Trophoblast cell (in vitro differentiated cells and primary cell): ENCODE measurements at regions not wholly inside any gene's neighbourhood (a gene's known extent, or its start where the extent isn't known, plus 50 kb on each side); places are given as distances from the start of the nearest gene placed in this dataset.

Experiments
- DNase-seq, 2 donors: peaks; one replicate each; pipeline ENCODE4 v3.0.0-alpha.2; 2016
- H2AFZ ChIP-seq: 2 replicates; pipeline ENCODE4 v1.6.1; 2013; ENCODE audit warnings: low read length, moderate library complexity, mild to moderate bottlenecking; ENCODE audit not compliant: insufficient read depth, poor library complexity
- H2AK5ac ChIP-seq: 2 replicates; pipeline ENCODE4 v1.6.1; 2013; ENCODE audit warnings: mild to moderate bottlenecking, low read length
- H2BK120ac ChIP-seq: 2 replicates; pipeline ENCODE4 v1.6.1; 2013; ENCODE audit warnings: low read length, mild to moderate bottlenecking, moderate library complexity; ENCODE audit not compliant: insufficient read depth, poor library complexity
- H2BK12ac ChIP-seq: 2 replicates; pipeline ENCODE4 v1.6.1; 2013; ENCODE audit warnings: mild to moderate bottlenecking, low read length, moderate library complexity
- H2BK5ac ChIP-seq: 2 replicates; pipeline ENCODE4 v1.6.1; 2013; ENCODE audit warnings: low read length, low read depth, moderate library complexity, mild to moderate bottlenecking; ENCODE audit not compliant: poor library complexity
- H3K14ac ChIP-seq: 2 replicates; pipeline ENCODE4 v1.6.1; 2013; ENCODE audit warnings: mild to moderate bottlenecking, low read length
- H3K18ac ChIP-seq: 2 replicates; pipeline ENCODE4 v1.6.1; 2013; ENCODE audit warnings: mild to moderate bottlenecking, low read length
- H3K23ac ChIP-seq: 2 replicates; pipeline ENCODE4 v1.6.1; 2013; ENCODE audit warnings: low read length
- H3K27ac ChIP-seq: 2 replicates; pipeline ENCODE4 v1.5.1; 2013; ENCODE audit warnings: low read depth, mild to moderate bottlenecking, inconsistent platforms, low read length, moderate library complexity
- H3K27me3 ChIP-seq: 2 replicates; pipeline ENCODE4 v1.6.1; 2013; ENCODE audit warnings: inconsistent platforms, mild to moderate bottlenecking, low read length, moderate library complexity; ENCODE audit not compliant: insufficient read depth
- H3K36me3 ChIP-seq, 2 experiments: 1 replicate in 1 of 2; 2 replicates in 1 of 2; pipeline ENCODE4 v1.6.1; 2013; ENCODE audit warnings: low read length in 2 of 2, mild to moderate bottlenecking in 2 of 2, moderate library complexity in 1 of 2; ENCODE audit not compliant: insufficient read depth in 2 of 2, control insufficient read depth in 1 of 2
- H3K4ac ChIP-seq: 2 replicates; pipeline ENCODE4 v1.6.1; 2013; ENCODE audit warnings: low read depth, mild to moderate bottlenecking, low read length, moderate library complexity
- H3K4me1 ChIP-seq, 2 experiments: 1 replicate in 1 of 2; 2 replicates in 1 of 2; pipeline ENCODE4 v1.6.1; 2013; ENCODE audit warnings: low read length in 2 of 2, mild to moderate bottlenecking in 2 of 2, moderate library complexity in 1 of 2; ENCODE audit not compliant: insufficient read depth in 2 of 2, control insufficient read depth in 1 of 2
- H3K4me2 ChIP-seq: 2 replicates; pipeline ENCODE4 v1.6.1; 2013; ENCODE audit warnings: inconsistent platforms, mild to moderate bottlenecking, low read length, moderate library complexity
- H3K4me3 ChIP-seq: 2 replicates; pipeline ENCODE4 v1.5.1; 2013; ENCODE audit warnings: mild to moderate bottlenecking, low read depth, low read length, inconsistent platforms
- H3K79me1 ChIP-seq: one replicate; pipeline ENCODE4 v1.6.1; 2013; ENCODE audit warnings: low read length
- H3K79me2 ChIP-seq: 2 replicates; pipeline ENCODE4 v1.6.1; 2013; ENCODE audit warnings: low read length, mild to moderate bottlenecking; ENCODE audit not compliant: control insufficient read depth, insufficient read depth, poor library complexity
- H3K9ac ChIP-seq: 2 replicates; pipeline ENCODE4 v1.6.1; 2013; ENCODE audit warnings: mild to moderate bottlenecking, low read length
- H3K9me3 ChIP-seq: 2 replicates; pipeline ENCODE4 v1.6.1; 2013; ENCODE audit warnings: low read depth, mild to moderate bottlenecking, control low read depth, inconsistent platforms, low read length; ENCODE audit not compliant: insufficient read depth
- H4K12ac ChIP-seq: 2 replicates; pipeline ENCODE4 v1.6.1; 2013; ENCODE audit warnings: low read depth, mild to moderate bottlenecking, low read length, moderate library complexity
- H4K8ac ChIP-seq: 2 replicates; pipeline ENCODE4 v1.6.1; 2013; ENCODE audit warnings: low read depth, mild to moderate bottlenecking, low read length, moderate library complexity
- H4K91ac ChIP-seq: one replicate; pipeline ENCODE4 v1.6.1; 2013; ENCODE audit warnings: low read depth, mild to moderate bottlenecking, low read length, moderate library complexity
- WGBS: extraction: QIAGEN DNeasy Blood & Tissue Kit; methylation state at CpG from one replicate; pipeline ENCODE4 v1.1.7; 2013; ENCODE audit warnings: missing lambda C conversion rate; ENCODE audit not compliant: insufficient read length, insufficient coverage; ENCODE audit errors: extremely low coverage; 5-methylcytosine and 5-hydroxymethylcytosine counted together

DNA sequence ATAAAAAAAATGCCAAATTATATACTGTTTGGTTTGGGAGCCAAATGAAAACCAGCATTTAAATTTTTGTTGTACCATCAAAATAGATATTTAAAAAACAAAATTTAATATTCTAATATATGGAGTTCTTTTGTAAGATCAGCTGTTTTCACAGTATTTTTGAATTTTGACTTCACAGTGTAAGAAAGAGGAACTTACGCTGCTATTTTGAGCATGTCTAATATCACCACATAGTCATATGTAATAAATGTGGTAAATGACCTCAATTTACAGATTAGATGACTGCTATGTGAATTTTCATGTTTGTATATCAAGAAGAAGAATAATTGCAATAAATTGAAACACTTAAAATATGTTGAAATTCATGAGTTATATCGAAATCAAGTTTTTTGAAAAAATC, 189.6 kb downstream of the ARRDC4 start:
- no peak overlapping the region for H3K4me3 ChIP-seq
- H2AFZ ChIP-seq, result no peak overlapping the region
- H3K27ac ChIP-seq, result no peak overlapping the region
- no peaks in the 10 kb centered on the region for H3K4me1 ChIP-seq
- H3K18ac ChIP-seq, result no peak overlapping the region
- no peak overlapping the region for H3K4me2 ChIP-seq
- no peak for DNase-seq
- no peak overlapping the region for H3K23ac ChIP-seq
- no peak overlapping the region for H3K9ac ChIP-seq
- no peak overlapping the region for H3K4ac ChIP-seq
- H2BK120ac ChIP-seq, result no peak overlapping the region
- no peak overlapping the region for H4K8ac ChIP-seq
- H3K14ac ChIP-seq, result no peak overlapping the region
- H3K79me1 ChIP-seq, result no peaks in the 10 kb centered on the region
- no CpG with 5 or more reads among the region's 2 CpGs for WGBS
- no peaks in the 10 kb centered on the region for H3K79me2 ChIP-seq
- no peak overlapping the region for H4K91ac ChIP-seq
- no peaks in the 10 kb centered on the region for H3K9me3 ChIP-seq
- H3K27me3 ChIP-seq, result no peaks in the 10 kb centered on the region
- H2BK5ac ChIP-seq, result no peak overlapping the region
- H3K36me3 ChIP-seq, result no peaks in the 10 kb centered on the region
- no peak overlapping the region for H2BK12ac ChIP-seq
- H4K12ac ChIP-seq, result no peak overlapping the region
- H2AK5ac ChIP-seq, result no peak overlapping the region

DNA sequence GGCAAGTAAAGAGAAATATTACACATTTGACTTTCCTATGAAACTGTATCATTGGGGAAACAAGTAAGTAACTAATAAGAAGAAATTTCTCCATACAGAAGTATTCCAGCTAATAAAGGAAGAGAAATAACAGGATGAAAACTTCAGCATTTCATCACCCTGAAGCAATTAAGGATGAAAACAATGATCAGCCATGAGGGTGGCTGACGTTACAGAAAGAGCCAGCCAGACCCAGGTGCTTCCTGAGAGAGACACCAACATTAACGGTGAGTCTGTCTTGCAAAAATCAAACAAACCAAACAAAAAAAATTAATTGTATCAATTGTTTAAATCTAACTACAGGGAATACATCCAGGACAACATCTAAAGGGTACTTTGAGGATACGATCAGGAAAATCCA, 190.0 kb downstream of the ARRDC4 start:
- H3K4ac ChIP-seq, result no peak overlapping the region

DNA sequence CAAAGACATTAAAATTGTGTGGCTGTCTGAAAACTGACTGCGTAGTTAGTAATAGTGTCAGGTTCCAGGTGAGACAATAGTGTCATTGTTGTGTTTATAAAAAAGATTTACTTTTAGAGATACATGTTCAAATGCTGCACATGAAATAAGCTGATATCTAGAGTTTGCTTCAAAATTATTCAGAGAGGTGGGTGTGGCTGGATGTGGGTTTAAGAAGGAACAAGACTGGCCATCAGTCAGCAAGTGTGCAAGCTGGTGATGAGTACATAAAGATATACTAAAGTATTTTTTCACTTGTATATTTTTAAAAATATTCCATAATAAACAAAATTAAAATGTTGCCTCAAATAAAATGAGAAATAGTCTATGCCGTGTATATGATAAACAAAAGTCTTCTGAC, 190.6 kb downstream of the ARRDC4 start:
- Histone ChIP-seq H3K27me3 (no peaks in the 10 kb centered on the region), H3K4ac (no peak overlapping the region), H2BK120ac (no peak overlapping the region), H4K8ac (no peak overlapping the region), H3K9me3 (no peaks in the 10 kb centered on the region), H2BK12ac (no peak overlapping the region), H2AFZ (no peak overlapping the region), H2AK5ac (no peak overlapping the region), H3K36me3 (no peaks in the 10 kb centered on the region), H3K9ac (no peak overlapping the region), H3K79me1 (no peaks in the 10 kb centered on the region), H2BK5ac (no peak overlapping the region), H3K14ac (no peak overlapping the region), H4K91ac (no peak overlapping the region), H3K4me1 (no peaks in the 10 kb centered on the region), H3K4me2 (no peak overlapping the region), H3K27ac (no peak overlapping the region), H3K4me3 (no peak overlapping the region), H4K12ac (no peak overlapping the region), H3K23ac (no peak overlapping the region), H3K18ac (no peak overlapping the region), H3K79me2 (no peaks in the 10 kb centered on the region)
- DNase-seq, result no peak
- no CpG with 5 or more reads among the region's 2 CpGs for WGBS

More for the DNA sequence above, 190.0 kb downstream of the ARRDC4 start:
- no peaks in the 10 kb centered on the region for H3K4me1 ChIP-seq
- H4K8ac ChIP-seq, result no peak overlapping the region
- H2BK12ac ChIP-seq, result no peak overlapping the region
- no peak overlapping the region for H2BK5ac ChIP-seq
- no peaks in the 10 kb centered on the region for H3K27me3 ChIP-seq
- H3K9ac ChIP-seq, result no peak overlapping the region
- no peak overlapping the region for H2BK120ac ChIP-seq
- H2AK5ac ChIP-seq, result no peak overlapping the region
- no peak overlapping the region for H4K91ac ChIP-seq
- H3K36me3 ChIP-seq, result no peaks in the 10 kb centered on the region
- no CpG with 5 or more reads among the region's 3 CpGs for WGBS
- H2AFZ ChIP-seq, result no peak overlapping the region
- H3K4me3 ChIP-seq, result no peak overlapping the region
- H3K27ac ChIP-seq, result no peak overlapping the region
- no peak overlapping the region for H3K14ac ChIP-seq
- no peaks in the 10 kb centered on the region for H3K9me3 ChIP-seq
- no peak overlapping the region for H4K12ac ChIP-seq
- H3K4me2 ChIP-seq, result no peak overlapping the region
- no peak for DNase-seq
- H3K23ac ChIP-seq, result no peak overlapping the region
- no peaks in the 10 kb centered on the region for H3K79me1 ChIP-seq
- H3K79me2 ChIP-seq, result no peaks in the 10 kb centered on the region
- H3K18ac ChIP-seq, result no peak overlapping the region

DNA sequence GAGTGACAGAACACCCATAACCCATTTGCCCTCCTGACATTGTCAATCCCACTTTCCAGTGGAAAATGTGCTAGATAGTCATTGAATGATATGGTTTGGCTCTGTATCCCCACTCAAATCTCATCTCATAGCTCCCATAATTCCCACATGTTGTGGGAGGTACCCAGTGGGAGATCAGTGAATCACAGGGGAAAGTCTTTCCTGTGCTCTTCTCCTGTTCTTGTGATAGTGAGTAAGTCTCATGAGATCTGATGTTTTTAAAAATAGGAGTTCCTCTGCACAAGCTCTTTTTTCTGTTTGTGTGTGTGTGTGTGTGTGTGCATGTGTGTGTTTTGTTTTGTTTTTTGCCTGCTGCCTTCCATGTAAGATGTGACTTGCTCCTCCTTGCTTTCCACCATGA, 191.7 kb downstream of the ARRDC4 start:
- Histone ChIP-seq H4K12ac (no peak overlapping the region), H2BK12ac (no peak overlapping the region), H3K79me1 (no peaks in the 10 kb centered on the region), H3K18ac (no peak overlapping the region), H3K27me3 (no peaks in the 10 kb centered on the region), H4K91ac (no peak overlapping the region), H2BK5ac (no peak overlapping the region), H3K9me3 (no peaks in the 10 kb centered on the region), H3K4me1 (no peaks in the 10 kb centered on the region), H4K8ac (no peak overlapping the region), H2AFZ (no peak overlapping the region), H3K36me3 (no peaks in the 10 kb centered on the region), H3K79me2 (no peaks in the 10 kb centered on the region), H3K9ac (no peak overlapping the region), H3K14ac (no peak overlapping the region), H3K4me2 (no peak overlapping the region), H2AK5ac (no peak overlapping the region), H3K27ac (no peak overlapping the region), H3K4ac (no peak overlapping the region), H3K4me3 (no peak overlapping the region), H3K23ac (no peak overlapping the region), H2BK120ac (no peak overlapping the region)
- no peak for DNase-seq
